ENCODE measurements at regions not wholly inside any gene's neighbourhood (a gene's known extent, or its start where the extent isn't known, plus 50 kb on each side); places are given as distances from the start of the nearest gene placed in this dataset.

- in situ Hi-C loops (cut with HindIII; ENCODE audit: low sequenced_read_pairs): no loop called here
- no peak for DNase-seq (ENCODE audit: low read depth, low spot score)
- no peak for TF ChIP-seq CTCF (IDR thresholded peaks at IDR 0.05; ENCODE audit: low read depth, low read length)
- H3K4me3 ChIP-seq (ENCODE audit: low read depth, low read length): no peak overlapping the region
These were observed 238.7 kb upstream of the ZFHX3 start for GRCh38 chr16:73286346-73287267.

GRCh38 chr16:73285436-73286201 is 237.7 kb upstream of the ZFHX3 start:
- TF ChIP-seq CTCF (IDR thresholded peaks at IDR 0.05; ENCODE audit: low read depth, low read length): no peak
- no peak overlapping the region for H3K4me3 ChIP-seq (ENCODE audit: low read depth, low read length)
- in situ Hi-C loops (cut with HindIII; ENCODE audit: low sequenced_read_pairs): no loop called here
- DNase-seq (ENCODE audit: low read depth, low spot score): no peak

GRCh38 chr16:73280388-73280787 is 232.5 kb upstream of the ZFHX3 start:
- no peak for TF ChIP-seq CTCF (IDR thresholded peaks at IDR 0.05; ENCODE audit: low read depth, low read length)
- no peak overlapping the region for H3K4me3 ChIP-seq (ENCODE audit: low read depth, low read length)
- no peak for DNase-seq (ENCODE audit: low read depth, low spot score)
- in situ Hi-C loops (cut with HindIII; ENCODE audit: low sequenced_read_pairs): no loop called here

GRCh38 chr16:73279451-73279850 is 231.5 kb upstream of the ZFHX3 start:
- no peak for TF ChIP-seq CTCF (IDR thresholded peaks at IDR 0.05; ENCODE audit: low read depth, low read length)
- no peak for DNase-seq (ENCODE audit: low read depth, low spot score)
- H3K4me3 ChIP-seq (ENCODE audit: low read depth, low read length): no peak overlapping the region
- in situ Hi-C loops (cut with HindIII; ENCODE audit: low sequenced_read_pairs): no loop called here

- DNase-seq (ENCODE audit: low read depth, low spot score): no peak
- in situ Hi-C loops (cut with HindIII; ENCODE audit: low sequenced_read_pairs): no loop called here
- TF ChIP-seq CTCF (IDR thresholded peaks at IDR 0.05; ENCODE audit: low read depth, low read length): no peak
- no peak overlapping the region for H3K4me3 ChIP-seq (ENCODE audit: low read depth, low read length)
These were observed 229.1 kb upstream of the ZFHX3 start for GRCh38 chr16:73277071-73277470.

- in situ Hi-C loops (cut with HindIII; ENCODE audit: low sequenced_read_pairs): no loop called here
- DNase-seq (ENCODE audit: low read depth, low spot score): no peak
- no peak for TF ChIP-seq CTCF (IDR thresholded peaks at IDR 0.05; ENCODE audit: low read depth, low read length)
- no peak overlapping the region for H3K4me3 ChIP-seq (ENCODE audit: low read depth, low read length)
These were observed 227.5 kb upstream of the ZFHX3 start for GRCh38 chr16:73275448-73275847.
